RWPE2 (cell line): ENCODE measurements at regions not wholly inside any gene's neighbourhood (a gene's known extent, or its start where the extent isn't known, plus 50 kb on each side); places are given as distances from the start of the nearest gene placed in this dataset.

ENCODE experiments used
- ATAC-seq: fragments of 200-7000 bp; cut with Tn5 transposase; 3 replicates; pipeline ENCODE4 v1.9.1; 2021; ENCODE audit warnings: low read depth
- DNase-seq: peaks from one replicate; pipeline ENCODE4 v3.0.0-alpha.2; 2020; ENCODE audit warnings: low spot score
- H3K27ac ChIP-seq: fragments of 450-650 bp; 2 replicates; pipeline ENCODE4 v1.5.1; 2017; ENCODE audit warnings: mild to moderate bottlenecking; ENCODE audit not compliant: poor library complexity, severe bottlenecking
- H3K27me3 ChIP-seq: fragments of 250-450 bp; sonication (Bioruptor Pico); 2 replicates; pipeline ENCODE4 v1.5.1; 2021; ENCODE audit warnings: mild to moderate bottlenecking, moderate library complexity; ENCODE audit not compliant: insufficient read depth, poor library complexity, severe bottlenecking
- H3K36me3 ChIP-seq: fragments of 250-450 bp; sonication (Bioruptor Pico); 2 replicates; pipeline ENCODE4 v1.5.1; 2020; ENCODE audit warnings: low read depth, mild to moderate bottlenecking, moderate library complexity
- H3K4me1 ChIP-seq: fragments of 250-450 bp; sonication (Bioruptor Pico); 2 replicates; pipeline ENCODE4 v1.5.1; 2021; ENCODE audit warnings: mild to moderate bottlenecking, moderate library complexity; ENCODE audit not compliant: insufficient read depth, poor library complexity, severe bottlenecking
- H3K4me3 ChIP-seq: fragments of 250-450 bp; sonication (Bioruptor Pico); 2 replicates; pipeline ENCODE4 v1.5.1; 2021; ENCODE audit warnings: mild to moderate bottlenecking, moderate library complexity; ENCODE audit not compliant: severe bottlenecking
- H3K9me3 ChIP-seq: fragments of 250-450 bp; sonication (Bioruptor Pico); 2 replicates; pipeline ENCODE4 v1.5.1; 2021; ENCODE audit warnings: mild to moderate bottlenecking, moderate library complexity; ENCODE audit not compliant: severe bottlenecking
- TF ChIP-seq, protein P1 (sequence below): fragments of 450-650 bp; IDR thresholded peaks from one replicate; pipeline ENCODE4 v1.5.1; 2017; ENCODE audit warnings: mild to moderate bottlenecking, moderate library complexity; ENCODE audit not compliant: poor library complexity, severe bottlenecking

GRCh38 chr2:49812730-49813129 lies 658.4 kb upstream of the FSHR start:
- H3K36me3 ChIP-seq: no peaks in the 10 kb centered on the region
- H3K9me3 ChIP-seq: no peaks in the 10 kb centered on the region
- H3K4me3 ChIP-seq: no peak overlapping the region
- no peak overlapping the region for H3K27ac ChIP-seq
- H3K27me3 ChIP-seq: no peaks in the 10 kb centered on the region
- ATAC-seq: no peak
- no peaks in the 10 kb centered on the region for H3K4me1 ChIP-seq
- DNase-seq: no peak
- TF ChIP-seq, protein P1, sequence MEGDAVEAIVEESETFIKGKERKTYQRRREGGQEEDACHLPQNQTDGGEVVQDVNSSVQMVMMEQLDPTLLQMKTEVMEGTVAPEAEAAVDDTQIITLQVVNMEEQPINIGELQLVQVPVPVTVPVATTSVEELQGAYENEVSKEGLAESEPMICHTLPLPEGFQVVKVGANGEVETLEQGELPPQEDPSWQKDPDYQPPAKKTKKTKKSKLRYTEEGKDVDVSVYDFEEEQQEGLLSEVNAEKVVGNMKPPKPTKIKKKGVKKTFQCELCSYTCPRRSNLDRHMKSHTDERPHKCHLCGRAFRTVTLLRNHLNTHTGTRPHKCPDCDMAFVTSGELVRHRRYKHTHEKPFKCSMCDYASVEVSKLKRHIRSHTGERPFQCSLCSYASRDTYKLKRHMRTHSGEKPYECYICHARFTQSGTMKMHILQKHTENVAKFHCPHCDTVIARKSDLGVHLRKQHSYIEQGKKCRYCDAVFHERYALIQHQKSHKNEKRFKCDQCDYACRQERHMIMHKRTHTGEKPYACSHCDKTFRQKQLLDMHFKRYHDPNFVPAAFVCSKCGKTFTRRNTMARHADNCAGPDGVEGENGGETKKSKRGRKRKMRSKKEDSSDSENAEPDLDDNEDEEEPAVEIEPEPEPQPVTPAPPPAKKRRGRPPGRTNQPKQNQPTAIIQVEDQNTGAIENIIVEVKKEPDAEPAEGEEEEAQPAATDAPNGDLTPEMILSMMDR: no peak

GRCh38 chr2:49811502-49811901 lies 657.2 kb upstream of the FSHR start:
- H3K4me1 ChIP-seq: no peaks in the 10 kb centered on the region
- H3K4me3 ChIP-seq: no peak overlapping the region
- ATAC-seq (no peak), DNase-seq (no peak)
- no peaks in the 10 kb centered on the region for H3K9me3 ChIP-seq
- H3K36me3 ChIP-seq: no peaks in the 10 kb centered on the region
- H3K27me3 ChIP-seq: no peaks in the 10 kb centered on the region
- H3K27ac ChIP-seq: no peak overlapping the region
- TF ChIP-seq, protein P1: no peak

- no peak for ATAC-seq
- Histone ChIP-seq H3K36me3 (no peaks in the 10 kb centered on the region), H3K4me3 (no peak overlapping the region), H3K27ac (no peak overlapping the region), H3K9me3 (no peaks in the 10 kb centered on the region), H3K27me3 (no peaks in the 10 kb centered on the region), H3K4me1 (no peaks in the 10 kb centered on the region)
- TF ChIP-seq, protein P1: no peak
- DNase-seq: no peak
Measured at GRCh38 chr2:49807689-49808088, 653.4 kb upstream of the FSHR start.

- no peaks in the 10 kb centered on the region for H3K36me3 ChIP-seq
- no peak overlapping the region for H3K4me3 ChIP-seq
- TF ChIP-seq, protein P1: no peak
- H3K9me3 ChIP-seq: no peaks in the 10 kb centered on the region
- no peaks in the 10 kb centered on the region for H3K4me1 ChIP-seq
- H3K27me3 ChIP-seq: no peaks in the 10 kb centered on the region
- ATAC-seq (no peak), DNase-seq (no peak)
- no peak overlapping the region for H3K27ac ChIP-seq
Measured at GRCh38 chr2:49804111-49804510, 649.8 kb upstream of the FSHR start.

DNA sequence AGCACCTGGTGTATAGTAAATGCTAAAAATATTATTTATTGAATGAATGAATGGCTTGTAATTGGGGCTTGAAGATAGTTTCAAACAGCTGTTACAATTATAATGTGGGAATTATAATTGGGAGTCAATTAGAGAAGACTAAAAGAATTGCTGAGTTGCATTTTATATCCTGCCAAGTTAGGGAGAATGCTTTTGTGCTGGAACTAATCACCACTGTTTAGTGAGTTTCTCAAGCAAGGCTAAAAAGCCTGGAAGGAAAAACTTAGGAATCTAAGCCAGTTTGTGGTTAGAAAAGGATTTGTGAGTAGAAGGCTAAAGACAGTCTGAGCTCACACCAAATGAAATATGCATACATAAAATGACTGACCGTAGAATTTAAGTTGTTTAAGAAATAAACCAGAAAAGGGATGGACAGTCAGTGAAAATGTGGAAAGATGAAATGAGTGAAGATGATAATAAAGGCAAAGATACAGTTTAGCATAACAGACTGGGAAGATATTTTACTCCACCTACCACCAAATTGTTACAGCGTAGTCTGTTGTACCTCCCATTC lies 647.7 kb upstream of the FSHR start:
- Histone ChIP-seq H3K4me3 (no peak overlapping the region), H3K36me3 (no peaks in the 10 kb centered on the region), H3K4me1 (no peaks in the 10 kb centered on the region), H3K9me3 (no peaks in the 10 kb centered on the region), H3K27me3 (no peaks in the 10 kb centered on the region), H3K27ac (no peak overlapping the region)
- DNase-seq: no peak
- TF ChIP-seq, protein P1: no peak
- ATAC-seq: no peak
